HEK293T (cell line): ENCODE measurements at regions not wholly inside any gene's neighbourhood (a gene's known extent, or its start where the extent isn't known, plus 50 kb on each side); places are given as distances from the start of the nearest gene placed in this dataset.

ENCODE experiments used
- CTCF ChIA-PET: fragments of 350-600 bp; formaldehyde crosslinking; extraction: SDS; loops from one replicate; lab custom pipeline; 2021; ENCODE audit warnings: antibody characterized with exemption, inconsistent platforms; lab: Yijun Ruan, JAX
- POLR2A ChIA-PET: fragments of 350-600 bp; formaldehyde crosslinking; extraction: SDS; loops from one replicate; lab custom pipeline; 2020; ENCODE audit warnings: antibody characterized with exemption, inconsistent platforms; lab: Yijun Ruan, JAX
- DNase-seq: peaks from one replicate; pipeline ENCODE4 v3.0.0; 2012; ENCODE audit warnings: mixed read lengths; ENCODE audit errors: extremely low spot score
- ARNT ChIP-seq: fragments of 450-650 bp; IDR thresholded peaks from 2 replicates; pipeline ENCODE4 v1.6.1; 2017; ENCODE audit warnings: mild to moderate bottlenecking
- BHLHE40 ChIP-seq: fragments of 450-650 bp; IDR thresholded peaks from 2 replicates; pipeline ENCODE4 v1.6.1; 2016; ENCODE audit warnings: mild to moderate bottlenecking, moderate library complexity, borderline replicate concordance
- CTBP1 ChIP-seq: fragments of 450-650 bp; IDR thresholded peaks from 2 replicates; pipeline ENCODE4 v1.6.1; 2016; ENCODE audit warnings: borderline replicate concordance
- ELF4 ChIP-seq: fragments of 450-650 bp; IDR thresholded peaks from 2 replicates; pipeline ENCODE4 v1.6.1; 2017; ENCODE audit warnings: antibody characterized with exemption
- FOXA1 ChIP-seq: fragments of 450-650 bp; IDR thresholded peaks from 2 replicates; pipeline ENCODE4 v1.6.1; 2016; ENCODE audit warnings: mild to moderate bottlenecking
- FOXK2 ChIP-seq: fragments of 450-650 bp; IDR thresholded peaks from 2 replicates; pipeline ENCODE4 v1.6.1; 2016; ENCODE audit warnings: mild to moderate bottlenecking
- FOXM1 ChIP-seq: fragments of 450-650 bp; IDR thresholded peaks from 2 replicates; pipeline ENCODE4 v1.6.1; 2017; ENCODE audit warnings: mild to moderate bottlenecking, borderline replicate concordance
- HDGF ChIP-seq: fragments of 450-650 bp; IDR thresholded peaks from 2 replicates; pipeline ENCODE4 v1.6.1; 2017; ENCODE audit warnings: antibody characterized with exemption, borderline replicate concordance
- L3MBTL2 ChIP-seq: fragments of 450-650 bp; conservative IDR thresholded peaks from 2 replicates; pipeline ENCODE4 v1.6.1; 2016; ENCODE audit warnings: mild to moderate bottlenecking
- LEF1 ChIP-seq: fragments of 450-650 bp; IDR thresholded peaks from 2 replicates; pipeline ENCODE4 v1.6.1; 2017; ENCODE audit warnings: mild to moderate bottlenecking, borderline replicate concordance
- NFRKB ChIP-seq: fragments of 450-650 bp; IDR thresholded peaks from 2 replicates; pipeline ENCODE4 v1.6.1; 2016; ENCODE audit warnings: mild to moderate bottlenecking, moderate library complexity
- SP1 ChIP-seq: fragments of 450-650 bp; IDR thresholded peaks from 2 replicates; pipeline ENCODE4 v1.6.1; 2017
- SUZ12 ChIP-seq: fragments of 450-650 bp; IDR thresholded peaks from 2 replicates; pipeline ENCODE4 v1.6.1; 2016; ENCODE audit warnings: mild to moderate bottlenecking
- TARDBP ChIP-seq: fragments of 450-650 bp; IDR thresholded peaks from 2 replicates; pipeline ENCODE4 v1.6.1; 2016
- ZNF384 ChIP-seq: fragments of 450-650 bp; IDR thresholded peaks from 2 replicates; pipeline ENCODE4 v1.6.1; 2016
- TF ChIP-seq, protein P1 (sequence below): fragments of 450-650 bp; IDR thresholded peaks from 2 replicates; pipeline ENCODE4 v1.6.1; 2016

GRCh38 chr13:71028884-71029283 is 838.1 kb downstream of the DACH1 start:
- CTCF ChIA-PET = interaction anchor here (0.6 kb wide), 1 partner anchor 1434 kb away, joined by 3 read pairs; no protein-coding TSS in a partner anchor

DNA sequence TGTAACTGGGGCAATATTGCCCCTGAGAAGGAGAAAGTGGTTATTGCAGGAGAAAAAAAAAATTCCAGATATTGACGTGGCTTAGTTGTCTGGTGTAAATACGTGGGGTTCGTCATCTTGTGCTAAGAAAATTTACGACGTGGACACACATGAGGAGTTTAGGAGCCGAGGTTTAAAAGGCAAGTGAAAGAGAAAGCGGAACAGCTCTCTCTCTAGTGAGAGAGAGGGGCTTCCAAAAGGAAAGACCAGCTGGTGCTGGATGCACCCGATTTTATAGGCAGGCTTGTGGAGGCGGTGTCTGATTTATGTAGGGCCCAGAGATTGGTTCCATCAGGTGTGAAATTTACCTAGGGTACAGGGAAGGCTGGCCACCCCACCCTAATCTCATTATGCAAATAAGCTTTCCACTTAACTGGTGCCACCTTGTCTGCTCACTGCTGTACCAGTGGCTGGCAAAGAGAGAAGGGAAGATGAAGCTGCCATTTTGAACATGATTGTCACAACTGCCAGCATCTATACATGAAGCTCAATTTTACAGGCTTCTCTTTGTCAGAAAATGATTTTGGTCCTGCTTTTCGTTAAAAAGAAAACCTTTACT is 845.1 kb downstream of the DACH1 start:
- POLR2A ChIA-PET = no interaction called here
- TF ChIP-seq BHLHE40 (no peak), ZNF384 (0 out of 2 replicates have a peak, but pooled peaks have one; percentile 5)
- CTCF ChIA-PET = interaction anchor here (0.7 kb wide), 1 partner anchor 25 kb away, joined by 4 read pairs; no protein-coding TSS in a partner anchor
- DNase-seq = no peak

More at GRCh38 chr13:71028884-71029283, 838.1 kb downstream of the DACH1 start:
- DNase-seq = no peak
- TF ChIP-seq LEF1 (no peak), L3MBTL2 (no peak), FOXA1 (no peak), ELF4 (no peak), NFRKB (no peak), FOXM1 (no peak), TARDBP (no peak), BHLHE40 (no peak), ZNF384 (no peak), CTBP1 (no peak), SUZ12 (no peak), HDGF (no peak), SP1 (no peak), ARNT (no peak), FOXK2 (no peak)
- TF ChIP-seq, protein P1, sequence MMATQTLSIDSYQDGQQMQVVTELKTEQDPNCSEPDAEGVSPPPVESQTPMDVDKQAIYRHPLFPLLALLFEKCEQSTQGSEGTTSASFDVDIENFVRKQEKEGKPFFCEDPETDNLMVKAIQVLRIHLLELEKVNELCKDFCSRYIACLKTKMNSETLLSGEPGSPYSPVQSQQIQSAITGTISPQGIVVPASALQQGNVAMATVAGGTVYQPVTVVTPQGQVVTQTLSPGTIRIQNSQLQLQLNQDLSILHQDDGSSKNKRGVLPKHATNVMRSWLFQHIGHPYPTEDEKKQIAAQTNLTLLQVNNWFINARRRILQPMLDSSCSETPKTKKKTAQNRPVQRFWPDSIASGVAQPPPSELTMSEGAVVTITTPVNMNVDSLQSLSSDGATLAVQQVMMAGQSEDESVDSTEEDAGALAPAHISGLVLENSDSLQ = no peak
- POLR2A ChIA-PET = no interaction called here

- ChIA-PET CTCF (no interaction called here), POLR2A (no interaction called here)
- no peak for TF ChIP-seq L3MBTL2
- TF ChIP-seq TARDBP = no peak
- TF ChIP-seq ZNF384 = no peak
- no peak for TF ChIP-seq SUZ12
- TF ChIP-seq NFRKB = no peak
- no peak for TF ChIP-seq CTBP1
- TF ChIP-seq HDGF = no peak
- no peak for TF ChIP-seq ELF4
- TF ChIP-seq FOXA1 = no peak
- TF ChIP-seq ARNT = no peak
- no peak for TF ChIP-seq FOXM1
- TF ChIP-seq SP1 = no peak
Measured at GRCh38 chr13:71018995-71019394, 848.0 kb downstream of the DACH1 start.

GRCh38 chr13:71018544-71018943 is 848.5 kb downstream of the DACH1 start:
- ChIA-PET POLR2A (no interaction called here), CTCF (no interaction called here)
- DNase-seq = no peak
- TF ChIP-seq CTBP1 (no peak), ELF4 (no peak), LEF1 (no peak), L3MBTL2 (no peak), BHLHE40 (no peak), TARDBP (no peak), NFRKB (no peak), ARNT (no peak), FOXA1 (no peak), SUZ12 (no peak)
- TF ChIP-seq, protein P1 = no peak

More at GRCh38 chr13:71018995-71019394, 848.0 kb downstream of the DACH1 start:
- no peak for DNase-seq

DNA sequence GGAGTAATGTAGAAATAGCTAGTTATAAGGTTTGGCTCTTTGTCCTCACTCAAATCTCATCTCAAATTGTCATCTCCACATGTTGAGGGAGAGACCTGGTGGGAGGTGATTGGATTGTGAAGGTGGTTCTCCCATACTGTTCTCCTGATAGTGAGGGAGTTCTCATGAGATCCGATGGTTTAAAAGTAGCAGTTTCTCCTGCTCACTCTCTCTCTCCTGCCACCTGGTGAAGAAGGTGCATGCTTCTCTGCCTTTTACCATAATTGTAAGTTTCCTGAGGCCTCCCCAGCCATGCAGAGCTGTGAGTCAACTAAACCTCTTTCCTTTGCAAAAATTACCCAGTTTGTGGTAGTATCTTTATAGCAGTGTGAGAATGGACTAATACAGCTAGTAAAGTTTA is 849.4 kb downstream of the DACH1 start:
- CTCF ChIA-PET = no interaction called here
- no peak for TF ChIP-seq TARDBP
- TF ChIP-seq ELF4 = no peak
- no peak for TF ChIP-seq HDGF
- TF ChIP-seq NFRKB = no peak
- TF ChIP-seq L3MBTL2 = no peak
- TF ChIP-seq FOXM1 = no peak
- TF ChIP-seq FOXK2 = no peak
- no peak for TF ChIP-seq BHLHE40
- TF ChIP-seq ZNF384 = no peak
- POLR2A ChIA-PET = no interaction called here
- DNase-seq = no peak

GRCh38 chr13:71015516-71015915 is 851.5 kb downstream of the DACH1 start:
- ChIA-PET POLR2A (no interaction called here), CTCF (no interaction called here)
- TF ChIP-seq, protein P1 = no peak
- TF ChIP-seq CTBP1 = no peak
- no peak for TF ChIP-seq ZNF384
- no peak for TF ChIP-seq BHLHE40
- no peak for TF ChIP-seq FOXK2
- no peak for TF ChIP-seq SUZ12
- no peak for TF ChIP-seq FOXM1
- no peak for TF ChIP-seq ARNT
- TF ChIP-seq FOXA1 = no peak
- no peak for DNase-seq
